HepG2 (cell line): ENCODE measurements at regions not wholly inside any gene's neighbourhood (a gene's known extent, or its start where the extent isn't known, plus 50 kb on each side); places are given as distances from the start of the nearest gene placed in this dataset.

Source experiments
- ATAC-seq: fragments of 200-7000 bp; cut with Tn5 transposase; 3 replicates; pipeline ENCODE4 v1.9.1; 2020; ENCODE audit warnings: mild to moderate bottlenecking, moderate library complexity
- BruUV-seq: library from RNA; stranded (reverse); fragments of 400-500 nt; replicated peaks from 2 replicates; lab custom pipeline; 2021; lab: Mats Ljungman, UMichigan
- CTCF ChIA-PET: fragments of 300-600 bp; formaldehyde crosslinking; extraction: SDS; loops from one replicate; lab custom pipeline; 2021; ENCODE audit warnings: low total read pairs, inconsistent platforms, low intra/inter-chr PET ratio; lab: Yijun Ruan, JAX
- POLR2A ChIA-PET: fragments of 350-600 bp; sonication (Branson Sonifier 250); formaldehyde crosslinking; loops from one replicate; lab custom pipeline; 2020; ENCODE audit warnings: antibody characterized with exemption, inconsistent platforms; lab: Yijun Ruan, JAX
- DNase-seq: peaks from one replicate; pipeline ENCODE4 v3.0.0-alpha.2; 2015; ENCODE audit warnings: low spot score
- FAIRE-seq: peaks from 3 replicates; lab custom pipeline; 2011; peaks lifted over from hg19 to GRCh38; lab: Jason Lieb, UNC
- H2AFZ ChIP-seq: one replicate; pipeline ENCODE4 v1.6.1; 2011; ENCODE audit warnings: low read length, inconsistent platforms
- H3K27ac ChIP-seq: fragments of 300-600 bp; 3 replicates; pipeline ENCODE4 v1.8.0; 2011; ENCODE audit warnings: mixed run types, mild to moderate bottlenecking, mixed read lengths, low read length, inconsistent platforms; ENCODE audit not compliant: insufficient read depth; ENCODE audit errors: extremely low read length
- H3K27me3 ChIP-seq, 2 experiments: fragments of 200-600 bp in 1 of 2; 2 replicates in 1 of 2; 3 replicates in 1 of 2; pipeline versions ENCODE4 v1.6.0 to v1.8.0; 2011; ENCODE audit warnings: low read length in 2 of 2, mild to moderate bottlenecking in 2 of 2, moderate library complexity in 2 of 2, inconsistent platforms in 1 of 2; ENCODE audit not compliant: insufficient read depth in 2 of 2, control insufficient read depth in 1 of 2
- H3K36me3 ChIP-seq, 2 experiments: fragments of 200-600 bp in 1 of 2; replicated peaks in 1 of 2; 2 replicates in 1 of 2; 3 replicates in 1 of 2; pipeline versions ENCODE4 v1.5.1 to v1.8.0; 2011; ENCODE audit warnings: low read length in 2 of 2, inconsistent platforms in 1 of 2; ENCODE audit not compliant: insufficient read depth in 2 of 2, control insufficient read depth in 1 of 2
- H3K4me1 ChIP-seq: 2 replicates; pipeline ENCODE4 v1.5.1; 2012; ENCODE audit warnings: low read length, inconsistent platforms; ENCODE audit not compliant: insufficient read depth
- H3K4me2 ChIP-seq: 2 replicates; pipeline ENCODE4 v1.6.0; 2011; ENCODE audit warnings: low read depth, low read length, inconsistent platforms
- H3K4me3 ChIP-seq, 3 experiments: fragments of 200-600 bp in 1 of 3; sonication (generic), shearing (Covaris generic) in 1 of 3; replicated peaks in 1 of 3; 2 replicates each; pipeline ENCODE4 v1.5.1; 2011 to 2016; ENCODE audit warnings: low read length in 3 of 3, inconsistent platforms in 2 of 3, low read depth in 2 of 3, mild to moderate bottlenecking in 2 of 3, control low read depth in 1 of 3, mixed read lengths in 1 of 3; ENCODE audit not compliant: insufficient read depth in 1 of 3
- H3K79me2 ChIP-seq: one replicate; pipeline ENCODE4 v1.6.1; 2011; ENCODE audit warnings: low read length, inconsistent platforms; ENCODE audit not compliant: insufficient read depth
- H3K9ac ChIP-seq: 2 replicates; pipeline ENCODE4 v1.6.0; 2011; ENCODE audit warnings: mild to moderate bottlenecking, low read depth, low read length, inconsistent platforms; ENCODE audit not compliant: insufficient read depth
- H3K9me3 ChIP-seq: 2 replicates; pipeline ENCODE4 v1.5.1; 2012; ENCODE audit warnings: mild to moderate bottlenecking, low read length
- H4K20me1 ChIP-seq: 2 replicates; pipeline ENCODE4 v1.6.0; 2011; ENCODE audit warnings: inconsistent platforms, mild to moderate bottlenecking, low read length, moderate library complexity; ENCODE audit not compliant: insufficient read depth
- GFI1 ChIP-seq: sonication (generic); formaldehyde crosslinking; IDR thresholded peaks from 2 replicates; pipeline ENCODE4 v1.5.0; 2020; ENCODE audit warnings: missing genetic modification reagents, mild to moderate bottlenecking, borderline replicate concordance
- HNF4G ChIP-seq, 2 experiments: sonication (generic) in 1 of 2; formaldehyde crosslinking in 1 of 2; IDR thresholded peaks; 2 replicates each; pipeline versions ENCODE4 v1.4.0 to v1.6.1; 2011 to 2020; ENCODE audit warnings: borderline replicate concordance in 2 of 2, low read depth in 2 of 2, mild to moderate bottlenecking in 2 of 2, low read length in 1 of 2, missing genetic modification reagents in 1 of 2, moderate library complexity in 1 of 2
- MAFK ChIP-seq, 2 experiments: IDR thresholded peaks in 1 of 2; conservative IDR thresholded peaks in 1 of 2; 2 replicates each; pipeline ENCODE4 v1.6.1; 2011; ENCODE audit warnings: improper control_type of control experiment in 2 of 2, low read length in 2 of 2
- STAG1 ChIP-seq: sonication (generic); formaldehyde crosslinking; IDR thresholded peaks from 2 replicates; pipeline ENCODE4 v1.4.0; 2020; ENCODE audit warnings: missing genetic modification reagents
- TRIM24 ChIP-seq: sonication (generic); formaldehyde crosslinking; IDR thresholded peaks from 2 replicates; pipeline ENCODE4 v1.8.0; 2022; ENCODE audit warnings: mild to moderate bottlenecking, missing genetic modification reagents
- ZBTB46 ChIP-seq: sonication (generic); formaldehyde crosslinking; IDR thresholded peaks from 2 replicates; pipeline ENCODE4 v1.4.0; 2020; ENCODE audit warnings: mild to moderate bottlenecking, missing genetic modification reagents, borderline replicate concordance
- WGBS: methylation state at CpG from one replicate; pipeline ENCODE4 v1.1.6; 2017; ENCODE audit warnings: low lambda C conversion rate; 5-methylcytosine and 5-hydroxymethylcytosine counted together
- in situ Hi-C: cut with HindIII; loops from 2 replicates; pipeline ENCODE4 v1.10.0; 2017; ENCODE audit warnings: low pct_unique_long_range_greater_than_20kb; ENCODE audit not compliant: extremely low pct_ligation_motif_present
- intact Hi-C: fragments of 100-400 bp; cut with micrococcal nuclease; formaldehyde crosslinking; loops from one replicate; pipeline ENCODE4 v1.10.0; 2022; ENCODE audit not compliant: unreplicated experiment
- TF ChIP-seq, protein P1 (sequence below): sonication (generic); formaldehyde crosslinking; IDR thresholded peaks from 2 replicates; pipeline ENCODE4 v1.5.0; 2020; ENCODE audit warnings: mild to moderate bottlenecking, missing genetic modification reagents, moderate library complexity

- ChIA-PET POLR2A (no interaction called here), CTCF (no interaction called here)
- Histone ChIP-seq H3K4me3 (no peak overlapping the region), H3K27me3 (no peaks in the 10 kb centered on the region), H3K4me2 (no peak overlapping the region), H2AFZ (no peak overlapping the region), H3K36me3 (no peaks in the 10 kb centered on the region), H4K20me1 (no peaks in the 10 kb centered on the region), H3K9me3 (no peaks in the 10 kb centered on the region), H3K4me1 (no peaks in the 10 kb centered on the region), H3K9ac (no peak overlapping the region), H3K79me2 (no peaks in the 10 kb centered on the region), H3K27ac (no peak overlapping the region)
- in situ Hi-C loops (no loop called here), intact Hi-C loops (no loop called here)
- TF ChIP-seq MAFK (conservative IDR thresholded peaks at IDR 0.05 in 1 of 2, IDR thresholded peaks at IDR 0.05 in 1 of 2; ENCODE audit: low read length in 2 of 2) (peak in 1 of 2 experiments; percentile 13; a peak in 1 of 4 replicates), ZBTB46 (CRISPR knock-in tag) (no peak), GFI1 (CRISPR knock-in tag) (no peak), HNF4G (IDR thresholded peaks at IDR 0.05; ENCODE audit: borderline replicate concordance, low read depth, low read length) (no peak), HNF4G (CRISPR knock-in tag; IDR thresholded peaks at IDR 0.05; ENCODE audit: borderline replicate concordance, low read depth) (no peak)
- FAIRE-seq, result no peak
- BruUV-seq, result no TSS peak
- ATAC-seq, result no peak
- under 1% methylated on average over 3 of the region's 3 CpGs for WGBS
- DNase-seq, result no peak
Measured at GRCh38 chr2:139917690-139918384, 1137.6 kb upstream of the NXPH2 start.

DNA sequence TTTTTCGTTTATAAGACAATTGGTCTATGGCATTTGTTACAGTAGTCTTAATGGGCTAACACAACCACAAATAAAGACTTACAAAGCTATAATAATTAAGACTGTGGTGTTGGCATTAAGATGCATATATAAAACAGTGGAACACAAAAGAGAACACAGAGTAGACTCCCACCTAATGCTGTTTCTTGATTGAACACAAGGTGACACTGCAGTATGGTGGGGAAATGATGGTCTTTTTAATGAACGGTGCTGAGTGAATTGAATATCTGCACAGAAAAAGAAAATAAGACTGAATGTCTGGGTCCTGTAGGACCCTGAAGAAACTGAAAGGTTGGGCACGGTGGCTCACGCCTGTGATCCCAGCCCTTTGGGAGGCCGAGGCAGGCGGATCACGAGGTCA is 1136.6 kb upstream of the NXPH2 start:
- no peak overlapping the region for H2AFZ ChIP-seq
- no peak overlapping the region for H3K27ac ChIP-seq
- ATAC-seq (peak; percentile 43; the same call in 2 of the 3 replicates), FAIRE-seq (no peak), DNase-seq (no peak)
- H3K36me3 ChIP-seq, result no peaks in the 10 kb centered on the region
- no peak overlapping the region for H3K4me2 ChIP-seq
- H3K4me3 ChIP-seq, result no peak overlapping the region
- POLR2A ChIA-PET, result no interaction called here
- BruUV-seq, result no TSS peak
- no peaks in the 10 kb centered on the region for H3K4me1 ChIP-seq
- H3K9ac ChIP-seq, result no peak overlapping the region
- peaks cover 4% of the 10 kb centered on the region; the same call in 1 of the 2 replicates for H3K9me3 ChIP-seq
- H3K79me2 ChIP-seq, result no peaks in the 10 kb centered on the region
- peak; percentile 22; the same call in 1 of the 2 replicates for TF ChIP-seq STAG1 (CRISPR knock-in tag)
- TF ChIP-seq, protein P1, sequence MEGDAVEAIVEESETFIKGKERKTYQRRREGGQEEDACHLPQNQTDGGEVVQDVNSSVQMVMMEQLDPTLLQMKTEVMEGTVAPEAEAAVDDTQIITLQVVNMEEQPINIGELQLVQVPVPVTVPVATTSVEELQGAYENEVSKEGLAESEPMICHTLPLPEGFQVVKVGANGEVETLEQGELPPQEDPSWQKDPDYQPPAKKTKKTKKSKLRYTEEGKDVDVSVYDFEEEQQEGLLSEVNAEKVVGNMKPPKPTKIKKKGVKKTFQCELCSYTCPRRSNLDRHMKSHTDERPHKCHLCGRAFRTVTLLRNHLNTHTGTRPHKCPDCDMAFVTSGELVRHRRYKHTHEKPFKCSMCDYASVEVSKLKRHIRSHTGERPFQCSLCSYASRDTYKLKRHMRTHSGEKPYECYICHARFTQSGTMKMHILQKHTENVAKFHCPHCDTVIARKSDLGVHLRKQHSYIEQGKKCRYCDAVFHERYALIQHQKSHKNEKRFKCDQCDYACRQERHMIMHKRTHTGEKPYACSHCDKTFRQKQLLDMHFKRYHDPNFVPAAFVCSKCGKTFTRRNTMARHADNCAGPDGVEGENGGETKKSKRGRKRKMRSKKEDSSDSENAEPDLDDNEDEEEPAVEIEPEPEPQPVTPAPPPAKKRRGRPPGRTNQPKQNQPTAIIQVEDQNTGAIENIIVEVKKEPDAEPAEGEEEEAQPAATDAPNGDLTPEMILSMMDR (CRISPR knock-in tag), result 0 out of 2 replicates have a peak, but pooled peaks have one; percentile 15
- no peak for TF ChIP-seq TRIM24
- intact Hi-C loops (no loop called here), in situ Hi-C loops (no loop called here)
- no peaks in the 10 kb centered on the region for H3K27me3 ChIP-seq
- no peaks in the 10 kb centered on the region for H4K20me1 ChIP-seq
- WGBS, result 42% methylated on average over 6 of the region's 7 CpGs
- CTCF ChIA-PET, result no interaction called here
